ENCODE measurements at regions not wholly inside any gene's neighbourhood (a gene's known extent, or its start where the extent isn't known, plus 50 kb on each side); places are given as distances from the start of the nearest gene placed in this dataset.
"Not testable (repeated sequence)": the region's sequence is repeated elsewhere in the genome, so short reads cannot be mapped to it uniquely, and the experiment has no call there.

- Histone ChIP-seq H3K79me2 (ENCODE audit: insufficient read depth, low read length) (no peaks in the 10 kb centered on the region), H4K20me1 (ENCODE audit: low read depth, low read length) (no peaks in the 10 kb centered on the region), H3K27me3 (ENCODE audit: low read length) (no peaks in the 10 kb centered on the region), H3K36me3 (ENCODE audit: low read length) (no peaks in the 10 kb centered on the region), H3K9me3 (ENCODE audit: insufficient read depth, low read length) (no peaks in the 10 kb centered on the region), H3K9me2 (replicated peaks; ENCODE audit: insufficient read depth, low read length) (no peaks in the 10 kb centered on the region), H3K4me3 (ENCODE audit: insufficient read depth, low read length, poor library complexity, severe bottlenecking) (no peak overlapping the region), H2AFZ (ENCODE audit: low read depth, low read length, severe bottlenecking) (no peak overlapping the region), H3K9ac (ENCODE audit: low read length) (no peak overlapping the region), H3K27ac (ENCODE audit: low read depth, low read length) (no peak overlapping the region), H3K4me2 (ENCODE audit: low read depth, low read length, poor library complexity, severe bottlenecking) (no peak overlapping the region), H3F3A (ENCODE audit: insufficient read depth) (no peaks in the 10 kb centered on the region)
- TF ChIP-seq CTCF (IDR thresholded peaks at IDR 0.05; ENCODE audit: insufficient read depth, low read length, poor library complexity, severe bottlenecking), result no peak
- TF ChIP-seq EZH2phosphoT487 (conservative IDR thresholded peaks at IDR 0.05; ENCODE audit: low read length), result no peak
These were observed 74.9 kb downstream of the TDRD15 start for GRCh38 chr2:21198637-21199036.

- TF ChIP-seq CTCF (IDR thresholded peaks at IDR 0.05; ENCODE audit: insufficient read depth, low read length, poor library complexity, severe bottlenecking), result no peak
- TF ChIP-seq EZH2phosphoT487 (conservative IDR thresholded peaks at IDR 0.05; ENCODE audit: low read length), result no peak
- no peaks in the 10 kb centered on the region for H3K79me2 ChIP-seq (ENCODE audit: insufficient read depth, low read length)
- H3K27me3 ChIP-seq (ENCODE audit: low read length), result no peaks in the 10 kb centered on the region
- H3F3A ChIP-seq (ENCODE audit: insufficient read depth), result no peaks in the 10 kb centered on the region
- H2AFZ ChIP-seq (ENCODE audit: low read depth, low read length, severe bottlenecking), result no peak overlapping the region
- no peaks in the 10 kb centered on the region for H3K36me3 ChIP-seq (ENCODE audit: low read length)
- H3K9me2 ChIP-seq (replicated peaks; ENCODE audit: insufficient read depth, low read length), result no peaks in the 10 kb centered on the region
- no peak overlapping the region for H3K27ac ChIP-seq (ENCODE audit: low read depth, low read length)
- no peak overlapping the region for H3K4me2 ChIP-seq (ENCODE audit: low read depth, low read length, poor library complexity, severe bottlenecking)
- no peaks in the 10 kb centered on the region for H4K20me1 ChIP-seq (ENCODE audit: low read depth, low read length)
- no peaks in the 10 kb centered on the region for H3K9me3 ChIP-seq (ENCODE audit: insufficient read depth, low read length)
- no peak overlapping the region for H3K9ac ChIP-seq (ENCODE audit: low read length)
- no peak overlapping the region for H3K4me3 ChIP-seq (ENCODE audit: insufficient read depth, low read length, poor library complexity, severe bottlenecking)
These were observed 80.2 kb downstream of the TDRD15 start for GRCh38 chr2:21203976-21204375.

GRCh38 chr2:21214085-21214484 lies 90.3 kb downstream of the TDRD15 start:
- not testable (repeated sequence) for H3K27me3 ChIP-seq (ENCODE audit: low read length); H3K4me2 ChIP-seq (ENCODE audit: low read depth, low read length, poor library complexity, severe bottlenecking); H4K20me1 ChIP-seq (ENCODE audit: low read depth, low read length)

GRCh38 chr2:21217442-21217841 lies 93.7 kb downstream of the TDRD15 start:
- Histone ChIP-seq H3K9ac (ENCODE audit: low read length) (no peak overlapping the region), H3K9me3 (ENCODE audit: insufficient read depth, low read length) (no peaks in the 10 kb centered on the region), H3K79me2 (ENCODE audit: insufficient read depth, low read length) (no peaks in the 10 kb centered on the region), H3K4me3 (ENCODE audit: insufficient read depth, low read length, poor library complexity, severe bottlenecking) (no peak overlapping the region), H4K20me1 (ENCODE audit: low read depth, low read length) (no peaks in the 10 kb centered on the region), H3K27ac (ENCODE audit: low read depth, low read length) (no peak overlapping the region), H2AFZ (ENCODE audit: low read depth, low read length, severe bottlenecking) (no peak overlapping the region), H3K4me2 (ENCODE audit: low read depth, low read length, poor library complexity, severe bottlenecking) (no peak overlapping the region), H3K36me3 (ENCODE audit: low read length) (no peaks in the 10 kb centered on the region), H3K9me2 (replicated peaks; ENCODE audit: insufficient read depth, low read length) (no peaks in the 10 kb centered on the region), H3F3A (ENCODE audit: insufficient read depth) (no peaks in the 10 kb centered on the region), H3K27me3 (ENCODE audit: low read length) (no peaks in the 10 kb centered on the region)
- TF ChIP-seq CTCF (IDR thresholded peaks at IDR 0.05; ENCODE audit: insufficient read depth, low read length, poor library complexity, severe bottlenecking), result no peak

More at GRCh38 chr2:21214085-21214484, 90.3 kb downstream of the TDRD15 start:
- H3K4me3 ChIP-seq (ENCODE audit: insufficient read depth, low read length, poor library complexity, severe bottlenecking); H3F3A ChIP-seq (ENCODE audit: insufficient read depth); H3K9me3 ChIP-seq (ENCODE audit: insufficient read depth, low read length); H3K36me3 ChIP-seq (ENCODE audit: low read length); H3K27ac ChIP-seq (ENCODE audit: low read depth, low read length); H3K9ac ChIP-seq (ENCODE audit: low read length); H3K79me2 ChIP-seq (ENCODE audit: insufficient read depth, low read length); H3K9me2 ChIP-seq (replicated peaks; ENCODE audit: insufficient read depth, low read length); H2AFZ ChIP-seq (ENCODE audit: low read depth, low read length, severe bottlenecking): not testable (repeated sequence)
